Effector memory CD4-positive, alpha-beta T cell (primary cell): ENCODE measurements at regions not wholly inside any gene's neighbourhood (a gene's known extent, or its start where the extent isn't known, plus 50 kb on each side); places are given as distances from the start of the nearest gene placed in this dataset.

Source experiments
- DNase-seq, 3 donors: peaks; one replicate each; pipeline ENCODE4 v3.0.0-alpha.2; 2020
- H3K27ac ChIP-seq: 2 replicates; pipeline ENCODE4 v1.7.0; 2013; ENCODE audit warnings: mild to moderate bottlenecking, low read length, moderate library complexity; ENCODE audit not compliant: insufficient read depth, poor library complexity, severe bottlenecking
- H3K27me3 ChIP-seq: replicated peaks from 2 replicates; pipeline ENCODE4 v1.7.0; 2013; ENCODE audit warnings: mild to moderate bottlenecking, low read length; ENCODE audit not compliant: insufficient read depth, control insufficient read depth, poor library complexity, severe bottlenecking
- H3K36me3 ChIP-seq: 2 replicates; pipeline ENCODE4 v1.7.0; 2013; ENCODE audit warnings: mild to moderate bottlenecking, low read length, moderate library complexity; ENCODE audit not compliant: control insufficient read depth, insufficient read depth
- H3K4me1 ChIP-seq: 2 replicates; pipeline ENCODE4 v1.7.0; 2013; ENCODE audit warnings: low read length, mild to moderate bottlenecking; ENCODE audit not compliant: control insufficient read depth, insufficient read depth, poor library complexity, severe bottlenecking
- H3K4me3 ChIP-seq: 2 replicates; pipeline ENCODE4 v1.7.0; 2013; ENCODE audit warnings: low read length, low read depth, mild to moderate bottlenecking; ENCODE audit not compliant: insufficient read depth, poor library complexity, severe bottlenecking
- H3K9me3 ChIP-seq: 2 replicates; pipeline ENCODE4 v1.7.0; 2013; ENCODE audit warnings: mild to moderate bottlenecking, low read length, moderate library complexity; ENCODE audit not compliant: control insufficient read depth

DNA sequence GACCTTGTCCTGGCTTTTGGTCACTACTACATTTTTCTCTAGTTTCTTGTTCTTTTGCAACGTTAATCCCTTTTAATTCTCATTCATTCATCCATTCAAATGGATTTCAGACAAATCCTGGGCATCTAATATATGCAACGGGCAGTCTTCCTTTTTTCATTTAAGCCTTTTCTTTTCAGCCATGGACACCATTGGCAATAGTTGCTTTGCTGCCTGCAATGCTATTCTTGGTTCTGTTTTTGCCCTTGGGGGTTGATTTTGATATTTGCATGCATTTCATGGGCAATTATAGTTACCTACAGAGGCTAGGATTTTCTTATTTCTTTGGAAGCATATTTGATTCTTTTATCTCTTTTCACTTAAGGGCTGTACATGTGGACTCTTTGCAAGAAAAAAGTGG lies 180.5 kb upstream of the ARX start:
- DNase-seq = no peak
- no peaks in the 10 kb centered on the region for H3K4me1 ChIP-seq
- H3K27ac ChIP-seq = no peak overlapping the region
- no peaks in the 10 kb centered on the region for H3K36me3 ChIP-seq
- no peaks in the 10 kb centered on the region for H3K27me3 ChIP-seq
- no peak overlapping the region for H3K4me3 ChIP-seq
- no peaks in the 10 kb centered on the region for H3K9me3 ChIP-seq

DNA sequence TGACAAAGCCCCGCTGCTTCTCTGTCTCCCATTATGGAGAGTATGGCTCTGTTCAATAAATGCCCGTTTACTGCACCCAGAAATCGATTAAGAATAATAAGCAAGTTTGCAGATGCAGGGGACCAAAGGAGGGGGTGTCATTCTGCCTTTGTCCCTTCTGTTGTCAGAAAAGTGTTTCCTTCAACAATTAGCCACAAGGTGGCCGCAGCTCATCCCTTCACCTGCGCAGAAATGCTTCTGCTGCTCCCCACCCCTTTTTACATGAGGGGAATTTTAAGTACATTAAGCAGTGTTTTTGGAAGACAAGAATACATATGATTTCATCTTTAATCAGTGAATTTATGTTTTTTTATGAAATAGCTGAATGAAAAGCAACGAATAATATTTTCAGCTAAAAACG lies 175.6 kb upstream of the ARX start:
- no peaks in the 10 kb centered on the region for H3K9me3 ChIP-seq
- no peaks in the 10 kb centered on the region for H3K36me3 ChIP-seq
- H3K4me1 ChIP-seq = no peaks in the 10 kb centered on the region
- H3K27me3 ChIP-seq = no peaks in the 10 kb centered on the region
- H3K27ac ChIP-seq = no peak overlapping the region
- no peak for DNase-seq
- H3K4me3 ChIP-seq = no peak overlapping the region

DNA sequence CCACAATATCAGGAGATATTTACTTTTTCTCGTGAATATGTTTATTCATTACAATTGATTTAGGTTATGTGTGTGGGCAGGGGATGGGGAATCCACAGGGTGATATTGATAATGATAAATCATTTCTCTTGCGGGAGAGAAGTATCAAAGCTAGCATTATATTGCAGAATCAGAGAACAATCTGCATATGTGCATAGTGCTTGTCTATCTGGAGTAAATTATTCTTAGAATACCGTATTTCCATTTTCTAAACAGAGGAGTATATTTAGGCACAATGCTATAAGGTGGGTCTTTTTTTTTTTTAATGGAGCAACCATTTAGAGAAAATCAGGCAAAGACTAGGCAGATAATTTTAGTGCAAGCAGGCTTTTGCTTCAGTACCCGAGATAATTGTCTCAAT lies 166.0 kb upstream of the ARX start:
- H3K27ac ChIP-seq = no peak overlapping the region
- no peaks in the 10 kb centered on the region for H3K4me1 ChIP-seq
- H3K27me3 ChIP-seq = no peaks in the 10 kb centered on the region
- no peak overlapping the region for H3K4me3 ChIP-seq
- no peaks in the 10 kb centered on the region for H3K9me3 ChIP-seq
- DNase-seq = no peak
- no peaks in the 10 kb centered on the region for H3K36me3 ChIP-seq

DNA sequence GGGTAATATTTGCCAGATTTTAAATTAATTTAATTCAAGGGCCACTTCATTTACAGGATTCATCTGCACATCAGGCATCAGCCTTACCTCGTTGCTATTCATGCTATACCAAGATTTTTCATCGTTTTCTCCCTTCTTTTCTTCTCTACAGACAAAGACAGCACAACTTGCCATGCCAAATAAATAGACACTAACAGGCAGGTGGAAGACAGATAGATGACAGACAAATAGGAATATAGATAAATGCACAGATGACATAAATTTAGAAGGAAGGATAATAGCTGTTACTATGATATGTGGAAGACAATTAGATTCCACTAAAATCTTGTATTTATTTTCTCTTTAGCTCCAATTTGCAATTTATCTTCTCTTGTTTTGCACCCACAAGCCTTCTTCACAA lies 164.5 kb upstream of the ARX start:
- Histone ChIP-seq H3K36me3 (no peaks in the 10 kb centered on the region), H3K9me3 (no peaks in the 10 kb centered on the region), H3K4me1 (no peaks in the 10 kb centered on the region), H3K27ac (no peak overlapping the region), H3K27me3 (no peaks in the 10 kb centered on the region), H3K4me3 (no peak overlapping the region)
- no peak for DNase-seq

DNA sequence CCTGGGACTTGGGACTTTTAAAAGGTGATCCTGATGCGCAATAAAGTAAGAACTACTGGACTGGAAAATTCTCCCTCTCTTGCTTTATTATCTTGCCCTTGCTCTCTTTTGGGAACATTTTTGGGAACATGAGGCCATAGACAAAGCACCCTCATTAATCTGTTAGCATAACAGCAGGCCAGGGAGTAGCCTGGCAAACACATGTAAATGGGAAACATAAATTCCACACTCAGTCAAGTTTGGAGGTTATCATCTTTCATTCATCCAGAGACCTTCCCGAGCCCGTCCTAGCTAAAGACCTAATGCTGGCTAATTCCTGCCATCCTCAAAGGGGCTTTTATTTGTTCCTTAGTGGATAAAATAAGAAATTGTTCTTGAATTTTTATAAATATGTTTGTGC lies 162.8 kb upstream of the ARX start:
- no peaks in the 10 kb centered on the region for H3K9me3 ChIP-seq
- no peak overlapping the region for H3K27ac ChIP-seq
- H3K36me3 ChIP-seq = no peaks in the 10 kb centered on the region
- H3K4me1 ChIP-seq = no peaks in the 10 kb centered on the region
- DNase-seq = no peak
- H3K4me3 ChIP-seq = no peak overlapping the region
- H3K27me3 ChIP-seq = no peaks in the 10 kb centered on the region

DNA sequence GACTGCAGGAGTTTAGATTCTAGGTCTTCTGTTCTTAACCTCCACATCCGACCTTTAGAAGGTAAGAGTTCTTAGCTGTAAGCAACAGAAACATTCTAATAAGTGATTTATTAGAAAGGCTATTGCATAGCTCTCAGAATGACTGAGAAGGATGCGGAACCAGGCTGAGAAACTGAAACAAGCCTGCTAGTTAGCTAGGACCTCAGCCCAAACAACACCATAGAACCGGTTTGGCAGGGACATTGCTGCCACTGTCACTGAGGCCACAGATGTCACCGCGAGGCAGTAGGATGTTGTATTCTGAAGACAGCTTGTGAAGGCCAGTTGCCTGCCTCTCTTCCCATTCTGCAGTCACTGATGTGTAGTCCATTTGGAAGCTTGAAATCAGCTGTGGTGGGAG lies 160.0 kb upstream of the ARX start:
- Histone ChIP-seq H3K27ac (no peak overlapping the region), H3K4me3 (no peak overlapping the region), H3K4me1 (no peaks in the 10 kb centered on the region), H3K36me3 (no peaks in the 10 kb centered on the region), H3K27me3 (no peaks in the 10 kb centered on the region), H3K9me3 (no peaks in the 10 kb centered on the region)
- DNase-seq = no peak

DNA sequence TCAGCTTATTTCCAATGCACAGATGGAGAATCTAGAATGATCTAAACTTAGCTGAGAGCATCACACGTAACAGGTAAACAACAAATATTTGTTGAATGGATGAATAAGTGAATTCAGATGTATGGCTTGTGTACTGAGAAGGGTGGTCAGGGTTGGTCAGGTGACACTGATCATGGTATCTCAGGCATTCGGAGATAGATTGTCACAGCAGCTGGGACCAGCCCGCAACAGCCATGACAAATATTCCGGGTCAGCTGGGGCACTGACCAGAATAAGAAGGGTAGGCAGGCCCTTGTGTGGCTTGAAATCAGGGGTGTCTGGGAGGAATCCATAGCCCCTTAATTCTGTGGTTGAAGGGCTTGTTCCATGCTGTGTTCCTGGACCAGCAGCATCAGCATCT lies 159.4 kb upstream of the ARX start:
- Histone ChIP-seq H3K27me3 (no peaks in the 10 kb centered on the region), H3K27ac (no peak overlapping the region), H3K9me3 (no peaks in the 10 kb centered on the region), H3K4me1 (no peaks in the 10 kb centered on the region), H3K36me3 (no peaks in the 10 kb centered on the region), H3K4me3 (no peak overlapping the region)
- DNase-seq = no peak

DNA sequence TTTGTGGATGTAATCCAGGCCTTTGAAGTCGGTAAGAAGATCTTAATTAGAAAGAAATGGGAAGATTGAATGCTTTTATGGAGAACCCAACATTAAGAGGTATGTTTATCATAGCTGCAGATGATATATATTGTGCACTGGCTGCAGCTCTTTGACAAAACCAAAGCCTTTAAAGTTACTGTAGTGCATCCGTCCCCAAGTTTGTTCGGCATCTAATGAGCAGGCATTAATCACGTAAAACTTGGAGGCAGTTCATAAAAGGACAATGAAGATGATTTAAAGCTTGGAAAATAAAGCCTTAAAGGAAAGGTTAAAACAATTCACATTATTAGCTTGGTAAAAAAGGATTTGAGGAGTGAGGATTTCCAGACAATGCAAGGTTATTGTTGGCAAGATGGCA lies 150.8 kb upstream of the ARX start:
- Histone ChIP-seq H3K36me3 (no peaks in the 10 kb centered on the region), H3K4me1 (no peaks in the 10 kb centered on the region), H3K27ac (no peak overlapping the region), H3K4me3 (no peak overlapping the region), H3K27me3 (no peaks in the 10 kb centered on the region), H3K9me3 (no peaks in the 10 kb centered on the region)
- no peak for DNase-seq

DNA sequence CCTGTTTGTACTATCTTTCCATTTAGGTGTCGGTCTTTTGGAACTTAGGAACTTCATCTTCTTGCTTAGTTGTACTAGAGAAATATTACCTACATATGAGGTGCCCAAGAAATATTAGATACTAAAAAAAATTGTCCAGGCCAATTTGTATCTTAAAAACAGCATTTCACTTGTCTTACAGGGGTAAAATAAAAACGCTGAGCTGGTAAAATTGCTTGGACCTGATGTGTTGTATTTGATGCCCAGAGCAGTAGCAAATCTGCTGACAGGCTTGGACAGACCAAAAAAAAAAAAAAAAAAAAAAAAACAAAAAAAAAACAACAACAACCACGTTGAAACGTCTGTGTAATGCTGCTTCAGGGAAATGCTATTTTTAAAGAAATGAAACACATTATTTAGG lies 150.4 kb upstream of the ARX start:
- H3K4me1 ChIP-seq = no peaks in the 10 kb centered on the region
- no peak for DNase-seq
- H3K36me3 ChIP-seq = no peaks in the 10 kb centered on the region
- no peaks in the 10 kb centered on the region for H3K9me3 ChIP-seq
- no peak overlapping the region for H3K27ac ChIP-seq
- H3K27me3 ChIP-seq = no peaks in the 10 kb centered on the region
- no peak overlapping the region for H3K4me3 ChIP-seq

DNA sequence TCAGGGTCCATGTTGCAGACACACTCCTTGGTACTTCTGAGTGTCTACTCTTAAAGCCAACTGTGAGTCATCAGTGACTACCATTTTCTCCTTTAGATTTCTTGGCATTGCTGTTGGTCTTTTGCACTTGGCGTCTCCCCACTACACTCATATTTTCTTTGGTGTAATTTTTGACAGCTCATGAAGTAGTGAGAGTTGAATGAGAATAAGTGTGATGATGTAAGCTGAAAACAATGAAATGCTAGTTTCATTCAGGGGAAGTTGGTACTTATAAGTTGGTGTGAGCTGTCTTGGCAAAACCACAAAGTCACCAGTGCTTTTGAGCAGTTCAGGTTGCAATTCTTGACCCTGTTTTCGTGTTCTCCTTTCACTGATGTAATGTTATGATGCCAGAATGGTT lies 142.9 kb upstream of the ARX start:
- Histone ChIP-seq H3K9me3 (no peaks in the 10 kb centered on the region), H3K4me1 (no peaks in the 10 kb centered on the region), H3K4me3 (no peak overlapping the region), H3K36me3 (no peaks in the 10 kb centered on the region), H3K27ac (no peak overlapping the region), H3K27me3 (no peaks in the 10 kb centered on the region)
- DNase-seq = no peak

DNA sequence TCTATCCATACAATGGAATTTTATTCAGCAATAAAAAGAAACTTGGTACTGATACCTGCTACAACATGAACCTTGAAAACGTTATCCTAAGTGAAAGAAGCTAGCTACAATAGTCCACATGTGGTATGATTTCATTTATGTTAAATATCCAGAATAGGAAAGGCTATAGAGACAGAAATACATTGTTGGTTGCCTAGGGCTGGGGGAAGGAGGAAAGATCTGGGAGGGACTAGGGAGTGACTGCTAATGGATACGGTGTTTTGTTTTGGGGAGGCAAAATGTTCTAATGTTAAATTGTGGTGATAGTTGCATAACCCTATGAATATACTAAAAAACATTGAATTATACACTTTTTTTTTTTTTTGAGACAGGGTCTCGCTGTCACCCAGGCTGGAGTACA lies 141.1 kb upstream of the ARX start:
- no peak overlapping the region for H3K4me3 ChIP-seq
- no peaks in the 10 kb centered on the region for H3K4me1 ChIP-seq
- no peak overlapping the region for H3K27ac ChIP-seq
- no peak for DNase-seq
- no peaks in the 10 kb centered on the region for H3K27me3 ChIP-seq
- no peaks in the 10 kb centered on the region for H3K36me3 ChIP-seq
- H3K9me3 ChIP-seq = no peaks in the 10 kb centered on the region
